ENCODE measurements at regions not wholly inside any gene's neighbourhood (a gene's known extent, or its start where the extent isn't known, plus 50 kb on each side); places are given as distances from the start of the nearest gene placed in this dataset.
"Not testable (repeated sequence)": the region's sequence is repeated elsewhere in the genome, so short reads cannot be mapped to it uniquely, and the experiment has no call there.

- H3K27ac ChIP-seq (replicated peaks); DNase-seq (ENCODE audit: low read depth in 1 of 2, low spot score in 1 of 2); H3K27me3 ChIP-seq (ENCODE audit: insufficient read depth, poor library complexity, severe bottlenecking); H3K4me3 ChIP-seq (replicated peaks; ENCODE audit: insufficient read depth, low read length): not testable (repeated sequence)
These were observed 128.0 kb upstream of the CAV2 start for GRCh38 chr7:116371536-116371935.

- H3K4me3 ChIP-seq (replicated peaks; ENCODE audit: insufficient read depth, low read length); H3K27ac ChIP-seq (replicated peaks); H3K27me3 ChIP-seq (ENCODE audit: insufficient read depth, poor library complexity, severe bottlenecking); DNase-seq (ENCODE audit: low read depth in 1 of 2, low spot score in 1 of 2): not testable (repeated sequence)
These were observed 126.3 kb upstream of the CAV2 start for GRCh38 chr7:116373229-116373628.

- no peak for DNase-seq (ENCODE audit: low read depth in 1 of 2, low spot score in 1 of 2)
- TF ChIP-seq REST (IDR thresholded peaks at IDR 0.05; ENCODE audit: insufficient replicate concordance, low read depth) (no peak), POLR2AphosphoS5 (IDR thresholded peaks at IDR 0.05; ENCODE audit: low read depth) (no peak), GABPA (IDR thresholded peaks at IDR 0.05; ENCODE audit: low read depth) (no peak), SPI1 (IDR thresholded peaks at IDR 0.05; ENCODE audit: borderline replicate concordance, low read depth) (no peak), CTCF (IDR thresholded peaks at IDR 0.05; ENCODE audit: insufficient read depth, low read length) (no peak)
- no peak overlapping the region for H3K27ac ChIP-seq (replicated peaks)
- H3K27me3 ChIP-seq (ENCODE audit: insufficient read depth, poor library complexity, severe bottlenecking): no peaks in the 10 kb centered on the region
- H3K4me3 ChIP-seq (replicated peaks; ENCODE audit: insufficient read depth, low read length): no peak overlapping the region
These were observed 121.8 kb upstream of the CAV2 start for GRCh38 chr7:116377721-116378120.

GRCh38 chr7:116380025-116380424 lies 119.5 kb upstream of the CAV2 start:
- H3K27ac ChIP-seq (replicated peaks): no peak overlapping the region
- no peaks in the 10 kb centered on the region for H3K27me3 ChIP-seq (ENCODE audit: insufficient read depth, poor library complexity, severe bottlenecking)
- no peak for DNase-seq (ENCODE audit: low read depth in 1 of 2, low spot score in 1 of 2)
- no peak overlapping the region for H3K4me3 ChIP-seq (replicated peaks; ENCODE audit: insufficient read depth, low read length)
- TF ChIP-seq POLR2AphosphoS5 (IDR thresholded peaks at IDR 0.05; ENCODE audit: low read depth): no peak
- no peak for TF ChIP-seq CTCF (IDR thresholded peaks at IDR 0.05; ENCODE audit: insufficient read depth, low read length)
- no peak for TF ChIP-seq SPI1 (IDR thresholded peaks at IDR 0.05; ENCODE audit: borderline replicate concordance, low read depth)
- no peak for TF ChIP-seq GABPA (IDR thresholded peaks at IDR 0.05; ENCODE audit: low read depth)
- TF ChIP-seq REST (IDR thresholded peaks at IDR 0.05; ENCODE audit: insufficient replicate concordance, low read depth): no peak

GRCh38 chr7:116382375-116382774 lies 117.2 kb upstream of the CAV2 start:
- Histone ChIP-seq H3K27me3 (ENCODE audit: insufficient read depth, poor library complexity, severe bottlenecking) (no peaks in the 10 kb centered on the region), H3K4me3 (replicated peaks; ENCODE audit: insufficient read depth, low read length) (no peak overlapping the region), H3K27ac (replicated peaks) (no peak overlapping the region)
- TF ChIP-seq SPI1 (IDR thresholded peaks at IDR 0.05; ENCODE audit: borderline replicate concordance, low read depth) (no peak), GABPA (IDR thresholded peaks at IDR 0.05; ENCODE audit: low read depth) (no peak), POLR2AphosphoS5 (IDR thresholded peaks at IDR 0.05; ENCODE audit: low read depth) (no peak), REST (IDR thresholded peaks at IDR 0.05; ENCODE audit: insufficient replicate concordance, low read depth) (no peak), CTCF (IDR thresholded peaks at IDR 0.05; ENCODE audit: insufficient read depth, low read length) (no peak)
- DNase-seq (ENCODE audit: low read depth in 1 of 2, low spot score in 1 of 2): no peak

Data from HL-60 (cell line).